Motor neuron (in vitro differentiated cells): ENCODE measurements at regions not wholly inside any gene's neighbourhood (a gene's known extent, or its start where the extent isn't known, plus 50 kb on each side); places are given as distances from the start of the nearest gene placed in this dataset.
A peak's percentile ranks its signal among the peaks of the same experiment; 100 is the strongest.

Experiments
- ATAC-seq, 8 experiments: fragments of 200-7000 bp; cut with Tn5 transposase; replicated peaks in 6 of 8; 2 replicates each; pipeline ENCODE4 v1.8.0; 2021; ENCODE audit warnings: mild to moderate bottlenecking in 8 of 8, moderate library complexity in 8 of 8
- H3K27ac ChIP-seq, 2 donors: fragments of 250-450 bp; sonication (Bioruptor Pico); 2 replicates each; pipeline ENCODE4 v1.9.0; 2021; ENCODE audit warnings: antibody characterized with exemption in 2 of 2, mild to moderate bottlenecking in 2 of 2, moderate library complexity in 1 of 2
- H3K4me1 ChIP-seq, 2 donors: fragments of 250-450 bp; sonication (Bioruptor Pico); replicated peaks in 1 of 2; 2 replicates each; pipeline ENCODE4 v1.6.1; 2021; ENCODE audit warnings: antibody characterized with exemption in 2 of 2, mild to moderate bottlenecking in 2 of 2, moderate library complexity in 1 of 2
- H3K4me3 ChIP-seq, 5 donors: fragments of 250-450 bp; sonication (Bioruptor Pico); 2 replicates each; pipeline ENCODE4 v1.9.0; 2021; ENCODE audit warnings: antibody characterized with exemption in 5 of 5, mild to moderate bottlenecking in 5 of 5, moderate library complexity in 4 of 5
- WGBS, 10 experiments: fragments of 450-650 bp; shearing (Covaris generic); methylation state at CpG; one replicate each; pipeline ENCODE4 v1.0.0; 2022; 5-methylcytosine and 5-hydroxymethylcytosine counted together
- in situ Hi-C, 9 experiments: fragments of 400-800 bp; cut with MboI; loops; one replicate each; pipeline ENCODE4 v1.15.0; 2021; ENCODE audit warnings: low sequenced_read_pairs in 9 of 9, low pct_unique_long_range_greater_than_20kb in 2 of 9; ENCODE audit not compliant: unreplicated experiment in 9 of 9

DNA sequence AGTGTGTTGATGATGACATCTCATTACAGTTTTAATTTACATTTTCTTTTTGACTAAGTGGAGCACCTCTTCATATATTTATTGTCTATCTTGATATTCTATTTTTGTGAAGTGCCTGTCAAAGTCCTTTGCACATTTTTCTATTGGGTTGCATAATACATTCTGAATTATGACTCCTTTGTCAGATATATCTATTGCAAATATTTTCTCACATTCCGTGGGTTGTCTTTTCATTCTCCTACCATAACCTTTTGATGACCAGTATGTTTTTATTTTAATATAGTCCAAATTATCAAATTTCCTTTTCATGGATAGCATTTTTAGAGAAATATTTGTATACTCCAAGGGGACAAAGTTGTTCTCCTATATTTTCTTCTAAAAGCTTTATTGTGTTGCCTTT, 126.4 kb downstream of the PJA1 start:
- 23 to 100% (median 94%) methylated on average over 1 of the region's 1 CpG; no CpG with 5 or more reads in 4 of the 10 experiments for WGBS, 10 experiments
- H3K27ac ChIP-seq: no peak overlapping the region
- no peak for ATAC-seq
- peaks cover 5 to 18% of the 10 kb centered on the region in 2 donors for H3K4me1 ChIP-seq
- H3K4me3 ChIP-seq: no peak overlapping the region
- in situ Hi-C loops: no loop called here

GRCh38 chrX:69038188-69038587, 127.1 kb downstream of the PJA1 start:
- no peak overlapping the region for H3K27ac ChIP-seq
- in situ Hi-C loops: no loop called here
- ATAC-seq: no peak
- WGBS, 10 experiments: no CpG with 5 or more reads among the region's 6 CpGs
- H3K4me3 ChIP-seq: no peak overlapping the region
- H3K4me1 ChIP-seq: peaks cover 6 to 19% of the 10 kb centered on the region in 2 donors

DNA sequence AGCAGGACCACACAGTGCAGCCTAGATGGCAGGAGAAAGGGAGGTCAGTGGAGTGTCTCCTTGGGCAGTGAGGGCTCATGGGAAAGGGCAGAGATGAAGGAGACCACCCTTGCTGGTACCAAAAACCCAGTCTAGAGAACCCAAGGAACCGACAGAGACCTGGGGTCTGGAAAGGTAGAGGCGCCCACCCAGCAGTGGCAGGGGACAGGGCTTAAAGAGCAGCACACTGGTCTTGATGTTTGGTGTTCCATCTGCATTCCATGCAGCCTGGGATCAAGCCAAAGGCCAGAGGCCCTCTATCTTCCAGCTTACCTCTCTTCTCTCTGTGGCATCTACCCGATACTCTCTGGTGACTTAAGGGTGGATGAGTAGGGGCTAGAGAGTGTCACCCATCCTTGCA, 127.5 kb downstream of the PJA1 start:
- 60% methylated on average over 1 of the region's 3 CpGs; no CpG with 5 or more reads in 8 of the 10 experiments for WGBS, 10 experiments
- H3K27ac ChIP-seq: no peak overlapping the region
- ATAC-seq: no peak
- in situ Hi-C loops: no loop called here
- peaks cover 6 to 19% of the 10 kb centered on the region in 2 donors for H3K4me1 ChIP-seq
- no peak overlapping the region for H3K4me3 ChIP-seq

GRCh38 chrX:69036674-69037573, 128.3 kb downstream of the PJA1 start:
- ATAC-seq: peak in 5 of 8 experiments; percentile 23 to 50 (median 41)
- WGBS, 10 experiments: 17 to 88% (median 79%) methylated on average over 1 to 6 of the region's 14 CpGs
- in situ Hi-C loops: no loop called here
- H3K27ac ChIP-seq: no peak overlapping the region
- H3K4me1 ChIP-seq: peaks cover 6 to 19% of the 10 kb centered on the region in 2 donors
- H3K4me3 ChIP-seq: no peak overlapping the region

GRCh38 chrX:69034451-69034850, 130.8 kb downstream of the PJA1 start:
- H3K27ac ChIP-seq: no peak overlapping the region
- ATAC-seq: peak in 1 of 8 experiments; percentile 28
- WGBS, 10 experiments: 17% methylated on average over 1 of the region's 6 CpGs; no CpG with 5 or more reads in 9 of the 10 experiments
- in situ Hi-C loops: no loop called here
- peaks cover 15 to 27% of the 10 kb centered on the region in 2 donors for H3K4me1 ChIP-seq
- no peak overlapping the region for H3K4me3 ChIP-seq

DNA sequence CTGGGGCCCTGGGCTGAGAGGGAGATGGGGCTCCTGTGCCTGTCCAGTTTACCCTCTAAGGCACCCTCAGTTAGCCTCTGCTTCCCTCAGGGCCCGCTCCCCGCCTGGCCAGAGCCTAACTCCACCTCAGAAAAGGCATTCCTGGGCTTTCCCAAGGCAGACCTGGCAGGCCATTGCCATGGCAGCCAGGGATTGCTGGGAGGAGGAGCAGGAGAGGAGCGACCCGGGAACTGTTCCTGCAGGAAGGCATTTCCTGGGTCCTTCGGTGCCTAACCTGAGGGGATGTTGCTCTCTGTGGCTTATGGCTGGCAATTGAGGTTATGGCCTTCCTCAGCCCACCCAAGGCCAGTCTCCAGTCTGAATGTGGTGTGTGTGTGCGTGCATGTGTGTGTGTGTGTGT, 131.3 kb downstream of the PJA1 start:
- no peak overlapping the region for H3K4me3 ChIP-seq
- 70% methylated on average over 2 of the region's 6 CpGs; no CpG with 5 or more reads in 9 of the 10 experiments for WGBS, 10 experiments
- peak in 3 of 8 experiments; percentile 7 to 53 (median 16) for ATAC-seq
- in situ Hi-C loops: no loop called here
- peaks cover 20 to 29% of the 10 kb centered on the region in 2 donors for H3K4me1 ChIP-seq
- H3K27ac ChIP-seq: no peak overlapping the region

DNA sequence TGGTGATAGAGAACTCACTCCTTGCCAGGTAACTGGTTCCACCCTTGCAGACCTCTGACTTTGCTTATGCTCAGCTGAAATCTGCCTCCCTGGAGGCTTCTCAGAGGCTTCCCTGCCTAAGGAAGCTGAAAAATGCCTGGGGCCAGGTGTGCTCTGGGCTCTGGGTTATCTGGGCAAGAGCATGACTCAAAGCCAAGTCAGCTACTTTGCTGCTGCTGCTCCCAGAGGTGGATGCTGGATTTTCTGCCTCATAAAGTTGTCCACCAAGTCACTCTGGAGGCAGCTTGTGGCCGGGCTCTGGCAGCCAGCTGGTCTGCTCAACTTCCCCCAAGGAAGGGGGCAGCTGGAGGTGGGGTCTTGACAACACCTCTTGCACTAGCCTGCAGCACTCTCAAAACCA, 132.7 kb downstream of the PJA1 start:
- Histone ChIP-seq H3K4me3 (no peak overlapping the region), H3K27ac (no peak overlapping the region), H3K4me1 (peaks cover 22 to 37% of the 10 kb centered on the region in 2 donors)
- WGBS, 10 experiments: no CpG with 5 or more reads among the region's 1 CpG
- no peak for ATAC-seq
- in situ Hi-C loops: no loop called here

DNA sequence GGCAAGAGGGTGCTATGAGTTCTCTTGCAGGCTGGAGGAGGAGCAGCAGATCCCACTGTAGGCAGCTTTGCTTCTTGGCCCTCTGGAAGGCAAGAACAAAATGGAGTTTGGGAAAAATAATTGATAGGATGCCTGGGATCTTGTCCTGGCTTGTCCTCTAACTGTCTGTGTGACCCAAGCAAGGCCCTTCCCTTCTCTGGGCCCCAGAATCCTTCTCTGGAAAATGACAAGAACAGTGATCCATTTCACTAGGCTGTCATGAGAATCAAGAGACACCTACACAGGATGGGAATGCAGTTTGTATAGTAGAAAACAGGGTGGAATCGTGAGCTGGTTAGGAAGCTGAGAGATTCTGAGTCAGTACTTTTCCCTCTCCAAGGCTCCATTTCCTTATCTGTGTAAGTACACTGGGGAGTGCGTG, 133.3 kb downstream of the PJA1 start:
- Histone ChIP-seq H3K4me1 (peaks cover 28 to 40% of the 10 kb centered on the region in 2 donors), H3K4me3 (no peak overlapping the region), H3K27ac (no peak overlapping the region)
- in situ Hi-C loops: no loop called here
- 70% methylated on average over 2 of the region's 2 CpGs; no CpG with 5 or more reads in 9 of the 10 experiments for WGBS, 10 experiments
- ATAC-seq: no peak

DNA sequence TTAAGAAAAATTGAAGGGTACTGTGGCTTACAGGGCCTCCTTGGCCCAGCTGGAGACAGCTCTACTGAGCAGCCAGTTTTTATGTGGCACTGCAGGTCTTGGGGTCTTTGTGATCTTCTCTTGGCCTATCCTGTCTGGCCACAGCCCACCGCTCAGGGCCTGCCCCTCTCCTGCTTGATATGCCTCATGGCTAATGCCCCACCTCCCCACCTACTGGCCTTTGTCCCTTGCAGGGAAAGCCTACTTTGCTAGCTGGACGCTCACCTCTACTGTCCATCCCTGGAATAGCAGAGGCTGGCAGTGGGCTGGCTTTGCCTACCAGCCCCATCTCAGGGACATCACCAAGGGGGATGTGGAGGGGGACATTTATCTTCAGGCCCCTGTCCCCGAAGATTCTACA, 134.1 kb downstream of the PJA1 start:
- H3K4me3 ChIP-seq: no peak overlapping the region
- ATAC-seq: peak in 4 of 8 experiments; percentile 31 to 59 (median 42)
- H3K27ac ChIP-seq: no peak overlapping the region
- peaks cover 30 to 36% of the 10 kb centered on the region in 2 donors for H3K4me1 ChIP-seq
- WGBS, 10 experiments: 86% methylated on average over 1 of the region's 3 CpGs; no CpG with 5 or more reads in 9 of the 10 experiments
- in situ Hi-C loops: no loop called here

GRCh38 chrX:69029771-69030170, 135.5 kb downstream of the PJA1 start:
- WGBS, 10 experiments: 19 to 100% (median 20%) methylated on average over 1 to 3 of the region's 7 CpGs; no CpG with 5 or more reads in 7 of the 10 experiments
- in situ Hi-C loops: no loop called here
- peak overlapping the region; percentile 34 to 67 for H3K27ac ChIP-seq
- H3K4me3 ChIP-seq: no peak overlapping the region
- ATAC-seq: peak in 3 of 8 experiments; percentile 50 to 69 (median 68)
- H3K4me1 ChIP-seq: peaks cover 30 to 36% of the 10 kb centered on the region in 2 donors

- in situ Hi-C loops: no loop called here
- ATAC-seq: no peak
- Histone ChIP-seq H3K27ac (no peak overlapping the region), H3K4me3 (no peak overlapping the region), H3K4me1 (peaks cover 24 to 25% of the 10 kb centered on the region in 2 donors)
- WGBS, 10 experiments: 80% methylated on average over 1 of the region's 1 CpG; no CpG with 5 or more reads in 9 of the 10 experiments
Observed at GRCh38 chrX:69028761-69029120, 136.5 kb downstream of the PJA1 start.

DNA sequence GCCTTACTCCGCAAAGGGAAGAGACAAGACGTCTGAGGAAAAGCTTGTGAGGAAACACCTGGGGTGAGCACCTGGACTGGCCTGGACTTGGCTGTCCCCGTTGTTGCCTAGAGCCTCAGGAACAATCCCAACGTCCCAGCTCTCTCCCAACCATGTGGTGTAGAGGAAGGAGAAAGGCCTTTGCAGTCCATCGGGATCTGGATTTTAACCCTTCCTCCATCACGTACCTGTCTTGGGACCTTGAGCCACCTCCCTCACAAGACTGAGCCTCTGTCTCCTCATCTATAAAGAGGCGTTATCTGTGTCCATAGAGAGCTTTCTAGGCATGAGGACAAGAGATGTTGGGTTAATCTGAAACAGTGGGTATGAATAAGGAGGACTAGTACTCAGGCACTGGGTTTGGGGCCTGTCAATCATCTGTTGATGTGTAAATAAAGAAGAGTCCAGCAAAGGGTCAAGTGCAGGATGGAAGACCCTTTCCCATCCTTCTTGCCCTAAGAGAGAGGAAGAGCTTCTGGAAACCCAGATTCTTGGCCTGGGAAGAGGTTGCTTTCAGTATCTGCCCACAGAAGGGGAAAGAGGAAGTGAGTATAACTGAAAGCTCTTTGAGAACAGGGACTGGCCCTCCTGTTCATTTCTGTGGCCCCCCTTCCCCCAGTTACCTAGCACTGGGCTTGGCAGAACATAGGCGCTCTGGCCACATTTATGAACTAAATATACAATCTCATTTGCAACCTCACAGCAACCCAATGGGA, 137.1 kb downstream of the PJA1 start:
- in situ Hi-C loops: no loop called here
- no peak overlapping the region for H3K27ac ChIP-seq
- no peak overlapping the region for H3K4me3 ChIP-seq
- WGBS, 10 experiments: 66 to 100% (median 88%) methylated on average over 3 of the region's 8 CpGs; no CpG with 5 or more reads in 7 of the 10 experiments
- ATAC-seq: no peak
- H3K4me1 ChIP-seq: peaks cover 23 to 25% of the 10 kb centered on the region in 2 donors
